ENCODE measurements at regions not wholly inside any gene's neighbourhood (a gene's known extent, or its start where the extent isn't known, plus 50 kb on each side); places are given as distances from the start of the nearest gene placed in this dataset.

- TF ChIP-seq EZH2phosphoT487 (IDR thresholded peaks at IDR 0.05; ENCODE audit: low read depth, severe bottlenecking, unreplicated experiment): no peak
- no peak for TF ChIP-seq CTCF (IDR thresholded peaks at IDR 0.05; ENCODE audit: poor library complexity)
Observed at GRCh38 chr4:141417387-141417786, 196.7 kb downstream of the ZNF330 start.
